ENCODE measurements at regions not wholly inside any gene's neighbourhood (a gene's known extent, or its start where the extent isn't known, plus 50 kb on each side); places are given as distances from the start of the nearest gene placed in this dataset.

- Mint-ChIP-seq H3K27me3 (ENCODE audit: low read depth) (peaks cover 15% of the 10 kb centered on the region), H3K4me1 (ENCODE audit: low read depth) (no peaks in the 10 kb centered on the region), H3K36me3 (ENCODE audit: low read depth) (no peaks in the 10 kb centered on the region), H3K4me3 (no peak overlapping the region), H3K9me3 (peaks cover 6% of the 10 kb centered on the region), H3K27ac (no peak overlapping the region)
- DNase-seq: no peak
- CTCF ChIA-PET: no interaction called here
- intact Hi-C loops (cut with micrococcal nuclease): no loop called here
Observed at GRCh38 chr20:60817891-60818290, 434.2 kb upstream of the CDH4 start.

GRCh38 chr20:60819511-60819910 lies 432.6 kb upstream of the CDH4 start:
- peaks cover 6% of the 10 kb centered on the region for H3K9me3 Mint-ChIP-seq
- no peak for DNase-seq
- H3K36me3 Mint-ChIP-seq (ENCODE audit: low read depth): no peaks in the 10 kb centered on the region
- no peak overlapping the region for H3K4me3 Mint-ChIP-seq
- CTCF ChIA-PET: no interaction called here
- H3K27me3 Mint-ChIP-seq (ENCODE audit: low read depth): peaks cover 17% of the 10 kb centered on the region
- intact Hi-C loops (cut with micrococcal nuclease): no loop called here
- H3K4me1 Mint-ChIP-seq (ENCODE audit: low read depth): no peaks in the 10 kb centered on the region
- no peak overlapping the region for H3K27ac Mint-ChIP-seq

- intact Hi-C loops (cut with micrococcal nuclease): no loop called here
- peaks cover 16% of the 10 kb centered on the region for H3K27me3 Mint-ChIP-seq (ENCODE audit: low read depth)
- H3K4me1 Mint-ChIP-seq (ENCODE audit: low read depth): no peaks in the 10 kb centered on the region
- CTCF ChIA-PET: no interaction called here
- no peak overlapping the region for H3K4me3 Mint-ChIP-seq
- DNase-seq: no peak
- no peak overlapping the region for H3K27ac Mint-ChIP-seq
- H3K9me3 Mint-ChIP-seq: peaks cover 6% of the 10 kb centered on the region
- H3K36me3 Mint-ChIP-seq (ENCODE audit: low read depth): no peaks in the 10 kb centered on the region
Observed at GRCh38 chr20:60820149-60820548, 431.9 kb upstream of the CDH4 start.

GRCh38 chr20:60820918-60821317 lies 431.1 kb upstream of the CDH4 start:
- CTCF ChIA-PET: no interaction called here
- intact Hi-C loops (cut with micrococcal nuclease): no loop called here
- Mint-ChIP-seq H3K4me1 (ENCODE audit: low read depth) (no peaks in the 10 kb centered on the region), H3K27me3 (ENCODE audit: low read depth) (peaks cover 16% of the 10 kb centered on the region), H3K9me3 (peaks cover 3% of the 10 kb centered on the region), H3K27ac (no peak overlapping the region), H3K4me3 (no peak overlapping the region), H3K36me3 (ENCODE audit: low read depth) (no peaks in the 10 kb centered on the region)
- peak; percentile 8 for DNase-seq

- no peak for DNase-seq
- Mint-ChIP-seq H3K4me3 (no peak overlapping the region), H3K27ac (no peak overlapping the region), H3K36me3 (ENCODE audit: low read depth) (no peaks in the 10 kb centered on the region), H3K9me3 (peaks cover 2% of the 10 kb centered on the region), H3K4me1 (ENCODE audit: low read depth) (no peaks in the 10 kb centered on the region), H3K27me3 (ENCODE audit: low read depth) (peaks cover 14% of the 10 kb centered on the region)
- CTCF ChIA-PET: no interaction called here
- intact Hi-C loops (cut with micrococcal nuclease): no loop called here
Observed at GRCh38 chr20:60822699-60823607, 429.1 kb upstream of the CDH4 start.

GRCh38 chr20:60835876-60836275 lies 416.2 kb upstream of the CDH4 start:
- no peak for DNase-seq
- Mint-ChIP-seq H3K36me3 (ENCODE audit: low read depth) (no peaks in the 10 kb centered on the region), H3K4me3 (no peak overlapping the region), H3K4me1 (ENCODE audit: low read depth) (no peaks in the 10 kb centered on the region), H3K27ac (no peak overlapping the region), H3K27me3 (ENCODE audit: low read depth) (peaks cover 21% of the 10 kb centered on the region), H3K9me3 (peaks cover 3% of the 10 kb centered on the region)
- intact Hi-C loops (cut with micrococcal nuclease): no loop called here
- CTCF ChIA-PET: no interaction called here

GRCh38 chr20:60837173-60837770 lies 414.8 kb upstream of the CDH4 start:
- H3K9me3 Mint-ChIP-seq: peaks cover 3% of the 10 kb centered on the region
- no peaks in the 10 kb centered on the region for H3K4me1 Mint-ChIP-seq (ENCODE audit: low read depth)
- no peaks in the 10 kb centered on the region for H3K36me3 Mint-ChIP-seq (ENCODE audit: low read depth)
- H3K4me3 Mint-ChIP-seq: no peak overlapping the region
- intact Hi-C loops (cut with micrococcal nuclease): no loop called here
- CTCF ChIA-PET: no interaction called here
- peaks cover 18% of the 10 kb centered on the region for H3K27me3 Mint-ChIP-seq (ENCODE audit: low read depth)
- no peak overlapping the region for H3K27ac Mint-ChIP-seq
- DNase-seq: no peak

- intact Hi-C loops (cut with micrococcal nuclease): no loop called here
- no peak for DNase-seq
- CTCF ChIA-PET: no interaction called here
- Mint-ChIP-seq H3K4me3 (no peak overlapping the region), H3K4me1 (ENCODE audit: low read depth) (no peaks in the 10 kb centered on the region), H3K9me3 (peaks cover 3% of the 10 kb centered on the region), H3K36me3 (ENCODE audit: low read depth) (no peaks in the 10 kb centered on the region), H3K27ac (no peak overlapping the region), H3K27me3 (ENCODE audit: low read depth) (peaks cover 18% of the 10 kb centered on the region)
Observed at GRCh38 chr20:60838297-60838696, 413.8 kb upstream of the CDH4 start.

GRCh38 chr20:60840971-60841370 lies 411.1 kb upstream of the CDH4 start:
- DNase-seq: no peak
- intact Hi-C loops (cut with micrococcal nuclease): no loop called here
- Mint-ChIP-seq H3K36me3 (ENCODE audit: low read depth) (no peaks in the 10 kb centered on the region), H3K27me3 (ENCODE audit: low read depth) (peaks cover 16% of the 10 kb centered on the region), H3K4me1 (ENCODE audit: low read depth) (no peaks in the 10 kb centered on the region), H3K9me3 (peaks cover 3% of the 10 kb centered on the region), H3K4me3 (no peak overlapping the region), H3K27ac (no peak overlapping the region)
- CTCF ChIA-PET: no interaction called here

GRCh38 chr20:60845146-60845545 lies 406.9 kb upstream of the CDH4 start:
- peaks cover 10% of the 10 kb centered on the region for H3K27me3 Mint-ChIP-seq (ENCODE audit: low read depth)
- H3K4me1 Mint-ChIP-seq (ENCODE audit: low read depth): no peaks in the 10 kb centered on the region
- H3K9me3 Mint-ChIP-seq: peaks cover 3% of the 10 kb centered on the region
- H3K27ac Mint-ChIP-seq: no peak overlapping the region
- no peak for DNase-seq
- intact Hi-C loops (cut with micrococcal nuclease): no loop called here
- CTCF ChIA-PET: no interaction called here
- no peaks in the 10 kb centered on the region for H3K36me3 Mint-ChIP-seq (ENCODE audit: low read depth)
- no peak overlapping the region for H3K4me3 Mint-ChIP-seq

GRCh38 chr20:60851826-60852704 lies 400.0 kb upstream of the CDH4 start:
- DNase-seq: peak; percentile 6
- no peaks in the 10 kb centered on the region for H3K27me3 Mint-ChIP-seq (ENCODE audit: low read depth)
- H3K4me3 Mint-ChIP-seq: no peak overlapping the region
- CTCF ChIA-PET: no interaction called here
- no peaks in the 10 kb centered on the region for H3K36me3 Mint-ChIP-seq (ENCODE audit: low read depth)
- H3K4me1 Mint-ChIP-seq (ENCODE audit: low read depth): no peaks in the 10 kb centered on the region
- H3K9me3 Mint-ChIP-seq: peaks cover 5% of the 10 kb centered on the region
- intact Hi-C loops (cut with micrococcal nuclease): loop anchor here (5.0 kb wide), 1 partner anchor 375 kb away; no protein-coding TSS in a partner anchor
- H3K27ac Mint-ChIP-seq: no peak overlapping the region

- peaks cover 5% of the 10 kb centered on the region for H3K9me3 Mint-ChIP-seq
- peaks cover 4% of the 10 kb centered on the region for H3K27me3 Mint-ChIP-seq (ENCODE audit: low read depth)
- intact Hi-C loops (cut with micrococcal nuclease): no loop called here
- H3K4me1 Mint-ChIP-seq (ENCODE audit: low read depth): no peaks in the 10 kb centered on the region
- no peaks in the 10 kb centered on the region for H3K36me3 Mint-ChIP-seq (ENCODE audit: low read depth)
- H3K4me3 Mint-ChIP-seq: no peak overlapping the region
- DNase-seq: no peak
- CTCF ChIA-PET: no interaction called here
- H3K27ac Mint-ChIP-seq: no peak overlapping the region
Observed at GRCh38 chr20:60857708-60858107, 394.4 kb upstream of the CDH4 start.

Data from activated naive CD4-positive, alpha-beta T cell treated with anti-CD3 and anti-CD28 coated beads for 36 hours (primary cell).